ENCODE measurements at regions not wholly inside any gene's neighbourhood (a gene's known extent, or its start where the extent isn't known, plus 50 kb on each side); places are given as distances from the start of the nearest gene placed in this dataset.

GRCh38 chr10:64209561-64209960, 688.4 kb downstream of the REEP3 start:
- DNase-seq (ENCODE audit: low read depth): no peak

GRCh38 chr10:64210211-64210610, 689.0 kb downstream of the REEP3 start:
- DNase-seq (ENCODE audit: low read depth): no peak

- no peak for DNase-seq (ENCODE audit: low read depth)
Observed at GRCh38 chr10:64211466-64211865, 690.3 kb downstream of the REEP3 start.

- no peak for DNase-seq (ENCODE audit: low read depth)
Observed at GRCh38 chr10:64215088-64215487, 693.9 kb downstream of the REEP3 start.

GRCh38 chr10:64219271-64220025, 698.2 kb downstream of the REEP3 start:
- DNase-seq (ENCODE audit: low read depth): no peak

- no peak for DNase-seq (ENCODE audit: low read depth)
Observed at GRCh38 chr10:64234489-64234888, 713.3 kb downstream of the REEP3 start.

GRCh38 chr10:64257704-64258103, 736.5 kb downstream of the REEP3 start:
- no peak for DNase-seq (ENCODE audit: low read depth)

GRCh38 chr10:64261092-64261491, 739.9 kb downstream of the REEP3 start:
- no peak for DNase-seq (ENCODE audit: low read depth)

GRCh38 chr10:64261676-64262075, 740.5 kb downstream of the REEP3 start:
- no peak for DNase-seq (ENCODE audit: low read depth)

GRCh38 chr10:64265961-64266360, 744.8 kb downstream of the REEP3 start:
- DNase-seq (ENCODE audit: low read depth): no peak

- DNase-seq (ENCODE audit: low read depth): no peak
Observed at GRCh38 chr10:64271508-64271907, 750.3 kb downstream of the REEP3 start.

- no peak for DNase-seq (ENCODE audit: low read depth)
Observed at GRCh38 chr10:64271983-64272382, 750.8 kb downstream of the REEP3 start.

- no peak for DNase-seq (ENCODE audit: low read depth)
Observed at GRCh38 chr10:64275001-64275400, 753.8 kb downstream of the REEP3 start.

- DNase-seq (ENCODE audit: low read depth): no peak
Observed at GRCh38 chr10:64275774-64276173, 754.6 kb downstream of the REEP3 start.

GRCh38 chr10:64277536-64277935, 756.3 kb downstream of the REEP3 start:
- DNase-seq (ENCODE audit: low read depth): no peak

- no peak for DNase-seq (ENCODE audit: low read depth)
Observed at GRCh38 chr10:64283621-64284020, 762.4 kb downstream of the REEP3 start.

GRCh38 chr10:64286533-64286932, 765.3 kb downstream of the REEP3 start:
- DNase-seq (ENCODE audit: low read depth): no peak

GRCh38 chr10:64288404-64288803, 767.2 kb downstream of the REEP3 start:
- no peak for DNase-seq (ENCODE audit: low read depth)

- DNase-seq (ENCODE audit: low read depth): no peak
Observed at GRCh38 chr10:64303566-64303965, 782.4 kb downstream of the REEP3 start.

- DNase-seq (ENCODE audit: low read depth): no peak
Observed at GRCh38 chr10:64306729-64307327, 785.6 kb downstream of the REEP3 start.

GRCh38 chr10:64312876-64313275, 791.7 kb downstream of the REEP3 start:
- DNase-seq (ENCODE audit: low read depth): no peak

GRCh38 chr10:64313967-64314366, 792.8 kb downstream of the REEP3 start:
- DNase-seq (ENCODE audit: low read depth): no peak

GRCh38 chr10:64316416-64316815, 795.2 kb downstream of the REEP3 start:
- DNase-seq (ENCODE audit: low read depth): no peak

- no peak for DNase-seq (ENCODE audit: low read depth)
Observed at GRCh38 chr10:64316833-64317232, 795.6 kb downstream of the REEP3 start.

All from ELR (cell line).